Astrocyte of the cerebellum (primary cell): ENCODE measurements at regions not wholly inside any gene's neighbourhood (a gene's known extent, or its start where the extent isn't known, plus 50 kb on each side); places are given as distances from the start of the nearest gene placed in this dataset.

Experiments
- DNase-seq: peaks from one replicate; pipeline ENCODE4 v3.0.0-alpha.2; 2011; ENCODE audit warnings: low read depth
- H3K4me3 ChIP-seq: 2 replicates; pipeline ENCODE4 v1.5.1; 2011; ENCODE audit warnings: mild to moderate bottlenecking, low read depth, low read length, moderate library complexity
- in situ Hi-C: cut with HindIII; loops from 2 replicates; pipeline ENCODE4 v1.10.0; 2017; ENCODE audit warnings: low sequenced_read_pairs
- TF ChIP-seq, protein P1 (sequence below): IDR thresholded peaks from 2 replicates; pipeline ENCODE4 v1.5.1; 2012; ENCODE audit warnings: low read length, low read depth, moderate library complexity, mild to moderate bottlenecking; ENCODE audit errors: missing control alignments

DNA sequence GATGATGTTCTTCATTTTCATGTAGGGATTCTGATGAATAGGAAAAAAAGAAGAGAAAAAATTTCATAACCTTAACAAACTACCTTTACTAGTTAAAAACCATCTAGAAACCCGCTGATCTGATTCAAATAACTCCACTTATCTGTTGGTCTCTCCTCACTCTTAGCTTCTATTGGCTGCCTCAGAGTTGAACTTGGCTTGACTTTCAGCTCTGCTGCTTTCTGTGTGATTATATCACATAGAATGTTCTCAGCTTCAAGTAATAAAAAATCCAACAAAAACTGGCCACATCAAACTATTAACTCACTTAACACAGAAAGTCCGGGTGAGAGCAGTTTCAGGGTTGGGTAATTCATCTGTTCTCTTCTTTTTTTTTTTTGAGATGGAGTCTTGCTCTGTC lies 126.8 kb upstream of the RASGRP1 start:
- TF ChIP-seq, protein P1, sequence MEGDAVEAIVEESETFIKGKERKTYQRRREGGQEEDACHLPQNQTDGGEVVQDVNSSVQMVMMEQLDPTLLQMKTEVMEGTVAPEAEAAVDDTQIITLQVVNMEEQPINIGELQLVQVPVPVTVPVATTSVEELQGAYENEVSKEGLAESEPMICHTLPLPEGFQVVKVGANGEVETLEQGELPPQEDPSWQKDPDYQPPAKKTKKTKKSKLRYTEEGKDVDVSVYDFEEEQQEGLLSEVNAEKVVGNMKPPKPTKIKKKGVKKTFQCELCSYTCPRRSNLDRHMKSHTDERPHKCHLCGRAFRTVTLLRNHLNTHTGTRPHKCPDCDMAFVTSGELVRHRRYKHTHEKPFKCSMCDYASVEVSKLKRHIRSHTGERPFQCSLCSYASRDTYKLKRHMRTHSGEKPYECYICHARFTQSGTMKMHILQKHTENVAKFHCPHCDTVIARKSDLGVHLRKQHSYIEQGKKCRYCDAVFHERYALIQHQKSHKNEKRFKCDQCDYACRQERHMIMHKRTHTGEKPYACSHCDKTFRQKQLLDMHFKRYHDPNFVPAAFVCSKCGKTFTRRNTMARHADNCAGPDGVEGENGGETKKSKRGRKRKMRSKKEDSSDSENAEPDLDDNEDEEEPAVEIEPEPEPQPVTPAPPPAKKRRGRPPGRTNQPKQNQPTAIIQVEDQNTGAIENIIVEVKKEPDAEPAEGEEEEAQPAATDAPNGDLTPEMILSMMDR, result no peak
- no peak for DNase-seq
- in situ Hi-C loops, result no loop called here
- H3K4me3 ChIP-seq, result no peak overlapping the region

DNA sequence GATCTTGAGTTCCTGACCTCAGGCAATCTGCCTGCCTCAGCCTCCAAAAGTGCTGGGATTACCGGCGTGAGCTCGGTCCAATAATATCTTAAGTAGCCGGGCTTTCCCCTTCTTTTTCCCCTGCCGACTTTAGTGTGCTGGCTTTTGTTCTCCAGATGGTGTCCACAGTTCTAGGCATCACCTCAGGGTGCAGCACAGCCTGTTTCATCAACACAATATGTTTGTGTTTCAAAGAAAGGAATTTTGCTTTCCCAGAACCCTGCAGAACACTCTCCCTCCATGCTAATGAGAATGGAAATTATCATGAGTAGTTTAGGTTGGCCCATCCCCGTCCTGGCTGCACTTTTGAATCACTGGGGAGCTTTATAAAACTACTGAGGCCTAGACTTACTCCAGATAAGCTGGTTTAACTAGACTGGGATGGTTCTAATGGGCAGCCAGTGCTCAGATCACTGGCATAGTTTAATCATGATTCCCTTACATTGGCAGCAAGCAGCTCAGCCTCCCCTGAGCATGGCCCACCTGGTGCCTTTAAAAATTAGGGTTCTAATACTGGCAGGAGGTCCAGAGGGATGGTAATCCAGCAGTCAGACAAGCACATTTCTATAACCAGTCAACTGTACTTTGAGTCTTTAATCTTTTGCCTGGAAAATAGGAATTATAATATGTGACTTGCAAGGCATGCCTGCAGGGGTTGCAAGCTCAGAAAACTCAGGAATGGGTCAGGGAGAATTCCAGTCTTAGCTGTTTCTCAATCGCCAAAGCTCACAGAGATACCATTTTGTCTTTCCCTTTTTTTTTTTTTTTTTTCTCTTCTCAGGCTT lies 127.6 kb upstream of the RASGRP1 start:
- DNase-seq, result no peak
- TF ChIP-seq, protein P1, result no peak
- H3K4me3 ChIP-seq, result no peak overlapping the region
- in situ Hi-C loops, result no loop called here

DNA sequence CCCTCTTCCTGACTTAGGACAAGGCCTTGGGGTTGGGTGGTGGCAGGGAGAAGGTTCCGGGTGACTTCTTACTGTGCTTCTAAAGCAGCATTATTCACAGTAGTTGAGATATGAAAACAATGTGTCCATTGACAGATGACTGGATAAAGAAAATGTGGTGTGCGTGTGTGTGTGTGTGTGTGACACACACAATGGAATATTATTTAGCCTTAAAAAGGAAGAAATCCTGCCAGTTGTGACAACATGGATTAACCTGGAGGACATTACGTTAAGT lies 128.1 kb upstream of the RASGRP1 start:
- H3K4me3 ChIP-seq, result no peak overlapping the region
- in situ Hi-C loops, result no loop called here
- TF ChIP-seq, protein P1, result no peak
- no peak for DNase-seq

DNA sequence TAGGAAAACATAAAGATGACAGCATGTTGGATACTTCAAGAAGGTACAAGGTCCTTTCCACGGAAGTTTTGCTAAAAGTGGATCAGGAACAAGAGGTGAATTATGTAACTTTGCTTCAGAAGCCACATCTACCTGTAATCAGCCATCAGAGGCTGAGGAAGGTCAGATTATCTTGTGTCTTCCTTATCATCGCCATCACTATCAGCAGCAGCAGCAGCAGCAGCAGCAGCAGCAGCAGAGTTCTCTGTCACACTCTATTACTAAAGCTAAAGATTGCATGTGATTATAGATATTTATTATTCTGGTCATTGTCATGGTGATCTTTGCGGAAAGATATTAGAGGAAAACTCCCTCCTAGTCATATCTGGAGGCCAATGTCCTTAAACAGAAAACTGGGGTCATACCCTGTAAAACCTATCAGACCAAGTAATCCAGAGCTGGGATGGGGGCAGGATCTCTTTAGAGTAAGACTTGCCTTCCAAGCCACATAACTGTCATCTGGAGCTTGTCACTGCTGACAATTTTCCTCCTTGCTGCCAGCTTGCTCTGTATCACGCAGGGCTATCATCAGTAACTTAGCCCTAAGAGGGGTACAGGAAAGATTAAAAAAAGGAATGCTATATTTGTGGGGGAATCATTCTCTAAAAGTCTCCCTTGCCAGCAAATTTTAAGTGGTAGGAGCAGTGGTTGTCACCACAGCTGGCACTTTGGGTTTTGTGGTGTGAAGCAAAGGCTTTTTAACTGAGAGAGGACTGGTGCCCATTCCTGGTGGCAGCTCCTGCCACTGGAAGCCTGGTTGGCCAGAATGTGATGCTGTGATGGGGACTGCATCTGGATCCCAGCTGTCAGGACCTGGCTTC lies 130.9 kb upstream of the RASGRP1 start:
- in situ Hi-C loops, result no loop called here
- H3K4me3 ChIP-seq, result no peak overlapping the region
- TF ChIP-seq, protein P1, result no peak
- no peak for DNase-seq

DNA sequence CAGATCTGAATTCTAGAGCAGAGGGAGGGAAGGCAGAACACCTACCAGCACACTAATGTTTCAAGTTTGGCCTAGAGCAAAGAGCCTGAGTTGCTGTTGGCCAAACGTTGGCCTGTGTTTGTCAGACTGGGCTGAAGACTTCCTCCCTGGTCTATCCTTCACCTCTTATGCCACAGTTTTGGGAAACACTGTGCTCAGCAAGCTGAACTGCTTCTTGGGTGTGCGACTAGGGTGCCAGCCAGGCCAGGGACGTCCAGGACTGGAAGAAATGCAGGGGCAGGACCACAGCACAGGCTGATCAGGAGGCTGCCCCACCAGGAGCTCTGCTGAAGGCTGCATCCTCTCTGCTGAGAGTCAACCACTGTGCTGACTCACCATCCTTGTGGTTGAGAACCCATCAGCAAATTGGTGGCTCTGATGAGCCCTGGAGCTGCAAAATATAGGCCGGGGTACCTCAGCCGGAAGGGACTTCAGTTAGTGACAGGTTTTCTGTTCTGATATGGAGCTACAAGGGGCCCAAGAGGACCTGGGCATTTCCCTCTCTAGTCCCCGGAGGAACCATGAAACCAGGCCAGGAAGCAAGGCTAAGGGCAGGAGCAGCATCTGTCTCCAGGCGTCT lies 131.6 kb upstream of the RASGRP1 start:
- TF ChIP-seq, protein P1, result no peak
- DNase-seq, result peak; percentile 28
- H3K4me3 ChIP-seq, result no peak overlapping the region
- in situ Hi-C loops, result no loop called here

GRCh38 chr15:38696790-38697495 lies 132.3 kb upstream of the RASGRP1 start:
- in situ Hi-C loops, result no loop called here
- H3K4me3 ChIP-seq, result no peak overlapping the region
- TF ChIP-seq, protein P1, result no peak
- no peak for DNase-seq
